K562 (cell line): ENCODE measurements at regions not wholly inside any gene's neighbourhood (a gene's known extent, or its start where the extent isn't known, plus 50 kb on each side); places are given as distances from the start of the nearest gene placed in this dataset.

Source experiments
- DLX4 ChIP-seq: fragments of 250-450 bp; sonication (Bioruptor Pico); IDR thresholded peaks from 2 replicates; pipeline ENCODE4 v1.6.1; 2021; ENCODE audit warnings: mild to moderate bottlenecking
- E4F1 ChIP-seq: fragments of 250-450 bp; sonication (Bioruptor Pico); IDR thresholded peaks from 2 replicates; pipeline ENCODE4 v1.5.0; 2021; ENCODE audit warnings: mild to moderate bottlenecking, borderline replicate concordance
- GABPB1 ChIP-seq: sonication (generic); formaldehyde crosslinking; IDR thresholded peaks from 2 replicates; pipeline ENCODE4 v1.8.0; 2022; ENCODE audit warnings: mild to moderate bottlenecking, missing genetic modification reagents
- IRF1 ChIP-seq: sonication (generic); formaldehyde crosslinking; IDR thresholded peaks from 2 replicates; pipeline ENCODE4 v1.8.0; 2022; ENCODE audit warnings: missing genetic modification reagents, mild to moderate bottlenecking, borderline replicate concordance
- JUND ChIP-seq, 2 experiments: IDR thresholded peaks; 2 replicates in 1 of 2; 3 replicates in 1 of 2; pipeline ENCODE4 v1.6.1; 2011; ENCODE audit warnings: borderline replicate concordance in 2 of 2, low read depth in 2 of 2, low read length in 2 of 2, improper control_type of control experiment in 1 of 2, missing biosample characterization in 1 of 2, missing genetic modification characterization in 1 of 2, missing genetic modification reagents in 1 of 2
- KLF1 ChIP-seq: fragments of 450-650 bp; IDR thresholded peaks from 2 replicates; pipeline ENCODE4 v1.6.1; 2016; ENCODE audit warnings: missing genetic modification characterization, missing compliant biosample characterization
- MAFK ChIP-seq: IDR thresholded peaks from 2 replicates; pipeline ENCODE4 v1.6.1; 2011; ENCODE audit warnings: low read length, improper control_type of control experiment
- MAX ChIP-seq: sonication (generic); formaldehyde crosslinking; IDR thresholded peaks from 2 replicates; pipeline ENCODE4 v1.9.0; 2022; ENCODE audit warnings: mild to moderate bottlenecking, missing genetic modification reagents
- MIER1 ChIP-seq: fragments of 450-650 bp; IDR thresholded peaks from 2 replicates; pipeline ENCODE4 v1.6.1; 2016; ENCODE audit warnings: antibody characterized with exemption, mild to moderate bottlenecking, low read depth
- MLX ChIP-seq, 2 experiments: fragments of 450-650 bp in 1 of 2; sonication (generic) in 1 of 2; formaldehyde crosslinking; conservative IDR thresholded peaks; 2 replicates each; pipeline versions ENCODE4 v1.4.0 to v1.8.1; 2020 to 2022; ENCODE audit warnings: mild to moderate bottlenecking in 1 of 2, missing genetic modification reagents in 1 of 2
- MTA1 ChIP-seq: fragments of 450-650 bp; IDR thresholded peaks from 2 replicates; pipeline ENCODE4 v1.6.1; 2017; ENCODE audit warnings: borderline replicate concordance
- PHF20 ChIP-seq: fragments of 450-650 bp; IDR thresholded peaks from 2 replicates; pipeline ENCODE4 v1.6.1; 2018; ENCODE audit not compliant: partially characterized antibody
- PRPF4 ChIP-seq: fragments of 200-400 bp; formaldehyde crosslinking; IDR thresholded peaks from one replicate; pipeline ENCODE4 v1.6.1; 2017; ENCODE audit warnings: low read length, low read depth, mild to moderate bottlenecking; ENCODE audit not compliant: insufficient read depth, poor library complexity, severe bottlenecking
- SMARCA4 ChIP-seq: fragments of 450-650 bp; IDR thresholded peaks from 2 replicates; pipeline ENCODE4 v1.6.1; 2016
- TSHZ1 ChIP-seq: fragments of 250-450 bp; sonication (Bioruptor Pico); IDR thresholded peaks from 2 replicates; pipeline ENCODE4 v1.4.0; 2020; ENCODE audit warnings: mild to moderate bottlenecking, moderate library complexity
- ZKSCAN8 ChIP-seq: fragments of 200-800 bp; sonication (Bioruptor generic); IDR thresholded peaks from 2 replicates; pipeline ENCODE4 v1.6.1; 2016; ENCODE audit warnings: missing genetic modification characterization, missing compliant biosample characterization

GRCh38 chr17:77088455-77089123, 52.2 kb upstream of the SEC14L1 start (continued):
- TF ChIP-seq MLX (CRISPR knock-in tag; conservative IDR thresholded peaks at IDR 0.05) = no peak
- peak; percentile 95 for TF ChIP-seq GABPB1 (CRISPR knock-in tag)
- TF ChIP-seq MTA1 = no peak
- no peak; the same call in 1 of the 2 replicates for TF ChIP-seq ZKSCAN8 (CRISPR knock-in tag)
- TF ChIP-seq KLF1 (tag) = no peak
- peak; percentile 91 for TF ChIP-seq PHF20
- no peak for TF ChIP-seq E4F1 (CRISPR knock-in tag)
- no peak for TF ChIP-seq PRPF4
- TF ChIP-seq MAX = peak; percentile 99
- TF ChIP-seq DLX4 = no peak
- peak; percentile 64 for TF ChIP-seq MAFK
- TF ChIP-seq TSHZ1 (CRISPR knock-in tag) = no peak
- peak; percentile 90 for TF ChIP-seq JUND (IDR thresholded peaks at IDR 0.05; ENCODE audit: borderline replicate concordance, low read depth, low read length)
- TF ChIP-seq JUND (tag; IDR thresholded peaks at IDR 0.05; ENCODE audit: borderline replicate concordance, low read depth, low read length) = peak; percentile 66; the same call in 1 of the 3 replicates
- no peak for TF ChIP-seq SMARCA4
- TF ChIP-seq MIER1 = no peak
- no peak for TF ChIP-seq IRF1 (CRISPR knock-in tag)
- TF ChIP-seq, all 486 proteins: peak for 154
